CD14-positive monocyte (primary cell): ENCODE measurements at regions not wholly inside any gene's neighbourhood (a gene's known extent, or its start where the extent isn't known, plus 50 kb on each side); places are given as distances from the start of the nearest gene placed in this dataset.

ENCODE experiments used
- DNase-seq, 3 donors: peaks; one replicate each; pipeline ENCODE4 v3.0.0-alpha.2; 2011 to 2022
- H2AFZ ChIP-seq: 2 replicates; pipeline ENCODE4 v1.6.0; 2012; ENCODE audit warnings: mild to moderate bottlenecking, low read depth, low read length, inconsistent platforms; ENCODE audit not compliant: insufficient read depth, poor library complexity, severe bottlenecking
- H3K27ac ChIP-seq, 2 donors: 1 replicate in 1 of 2; 2 replicates in 1 of 2; pipeline ENCODE4 v1.5.1; 2012 to 2013; ENCODE audit warnings: low read length in 2 of 2, control low read depth in 1 of 2, inconsistent platforms in 1 of 2, low read depth in 1 of 2, mild to moderate bottlenecking in 1 of 2
- H3K27me3 ChIP-seq, 2 donors: one replicate each; pipeline versions ENCODE4 v1.6.0 to v1.6.1; 2011 to 2013; ENCODE audit warnings: low read length in 2 of 2; ENCODE audit not compliant: control insufficient read depth in 2 of 2, insufficient read depth in 2 of 2
- H3K36me3 ChIP-seq, 2 donors: replicated peaks in 1 of 2; 1 replicate in 1 of 2; 2 replicates in 1 of 2; pipeline versions ENCODE4 v1.5.1 to v1.6.1; 2012 to 2013; ENCODE audit warnings: low read length in 2 of 2, control low read depth in 1 of 2, inconsistent platforms in 1 of 2, mild to moderate bottlenecking in 1 of 2; ENCODE audit not compliant: insufficient read depth in 2 of 2, control insufficient read depth in 1 of 2
- H3K4me1 ChIP-seq, 2 donors: 1 replicate in 1 of 2; 2 replicates in 1 of 2; pipeline versions ENCODE4 v1.5.1 to v1.6.1; 2012 to 2013; ENCODE audit warnings: low read length in 2 of 2, control low read depth in 1 of 2, inconsistent platforms in 1 of 2, mild to moderate bottlenecking in 1 of 2, moderate library complexity in 1 of 2; ENCODE audit not compliant: insufficient read depth in 2 of 2, control insufficient read depth in 1 of 2
- H3K4me2 ChIP-seq: replicated peaks from 2 replicates; pipeline ENCODE3; 2012; ENCODE audit warnings: low read length, moderate library complexity, mild to moderate bottlenecking; ENCODE audit not compliant: poor library complexity, severe bottlenecking; ENCODE audit errors: extremely low read depth
- H3K4me3 ChIP-seq, 3 experiments: fragments of 200-600 bp in 1 of 3; sonication (generic) in 1 of 3; replicated peaks in 1 of 3; 1 replicate in 2 of 3; 2 replicates in 1 of 3; pipeline ENCODE4 v1.5.1; 2011 to 2013; ENCODE audit warnings: low read length in 3 of 3, mild to moderate bottlenecking in 3 of 3, control low read depth in 2 of 3, low read depth in 2 of 3, inconsistent platforms in 1 of 3, moderate library complexity in 1 of 3
- H3K79me2 ChIP-seq: 2 replicates; pipeline ENCODE4 v1.6.0; 2012; ENCODE audit warnings: mild to moderate bottlenecking, control low read depth, inconsistent platforms, low read length, moderate library complexity; ENCODE audit not compliant: insufficient read depth
- H3K9ac ChIP-seq: 2 replicates; pipeline ENCODE4 v1.6.0; 2017; ENCODE audit warnings: low read length, mild to moderate bottlenecking; ENCODE audit not compliant: insufficient read depth, poor library complexity, severe bottlenecking
- H3K9me3 ChIP-seq, 2 donors: replicated peaks in 1 of 2; 1 replicate in 1 of 2; 2 replicates in 1 of 2; pipeline versions ENCODE4 v1.5.1 to v1.6.1; 2012 to 2013; ENCODE audit warnings: low read length in 2 of 2, control low read depth in 1 of 2; ENCODE audit not compliant: control insufficient read depth in 1 of 2, insufficient read depth in 1 of 2
- H4K20me1 ChIP-seq: 2 replicates; pipeline ENCODE4 v1.6.0; 2012; ENCODE audit warnings: mild to moderate bottlenecking, low read length, control low read depth, moderate library complexity; ENCODE audit not compliant: insufficient read depth
- H3K27ac Mint-ChIP-seq, 7 donors: one replicate each; pipeline ENCODE4 v1.8.0; 2020; ENCODE audit warnings: mild to moderate bottlenecking in 7 of 7, mixed read lengths in 7 of 7, moderate library complexity in 6 of 7, inconsistent platforms in 2 of 7
- H3K27me3 Mint-ChIP-seq, 3 donors: one replicate each; pipeline ENCODE4 v1.8.0; 2021 to 2022; ENCODE audit warnings: low read depth in 3 of 3, mild to moderate bottlenecking in 3 of 3, mixed read lengths in 3 of 3, moderate library complexity in 3 of 3, inconsistent platforms in 1 of 3
- H3K36me3 Mint-ChIP-seq, 2 donors: one replicate each; pipeline ENCODE4 v1.8.0; 2020; ENCODE audit warnings: mixed read lengths in 2 of 2, inconsistent platforms in 1 of 2, mild to moderate bottlenecking in 1 of 2
- H3K4me1 Mint-ChIP-seq: one replicate; pipeline ENCODE4 v1.8.0; 2020; ENCODE audit warnings: mild to moderate bottlenecking, mixed read lengths
- H3K4me3 Mint-ChIP-seq, 2 donors: one replicate each; pipeline ENCODE4 v1.8.0; 2020; ENCODE audit warnings: mild to moderate bottlenecking in 2 of 2, mixed read lengths in 2 of 2, moderate library complexity in 1 of 2
- H3K9me3 Mint-ChIP-seq, 7 donors: one replicate each; pipeline ENCODE4 v1.8.0; 2020 to 2022; ENCODE audit warnings: mixed read lengths in 7 of 7, mild to moderate bottlenecking in 6 of 7, moderate library complexity in 6 of 7, inconsistent platforms in 2 of 7
- CTCF ChIP-seq: fragments of 200-600 bp; IDR thresholded peaks from one replicate; pipeline ENCODE4 v1.8.0; 2022; ENCODE audit warnings: antibody characterized with exemption, mild to moderate bottlenecking
- WGBS: methylation state at CpG from one replicate; pipeline ENCODE4 v1.1.5; 2013; ENCODE audit warnings: missing lambda C conversion rate; ENCODE audit not compliant: insufficient coverage; 5-methylcytosine and 5-hydroxymethylcytosine counted together
- intact Hi-C, 2 donors: fragments of 100-400 bp; cut with micrococcal nuclease; formaldehyde crosslinking; loops; one replicate each; pipeline versions ENCODE4 v1.15.0 to v1.15.1; 2023

DNA sequence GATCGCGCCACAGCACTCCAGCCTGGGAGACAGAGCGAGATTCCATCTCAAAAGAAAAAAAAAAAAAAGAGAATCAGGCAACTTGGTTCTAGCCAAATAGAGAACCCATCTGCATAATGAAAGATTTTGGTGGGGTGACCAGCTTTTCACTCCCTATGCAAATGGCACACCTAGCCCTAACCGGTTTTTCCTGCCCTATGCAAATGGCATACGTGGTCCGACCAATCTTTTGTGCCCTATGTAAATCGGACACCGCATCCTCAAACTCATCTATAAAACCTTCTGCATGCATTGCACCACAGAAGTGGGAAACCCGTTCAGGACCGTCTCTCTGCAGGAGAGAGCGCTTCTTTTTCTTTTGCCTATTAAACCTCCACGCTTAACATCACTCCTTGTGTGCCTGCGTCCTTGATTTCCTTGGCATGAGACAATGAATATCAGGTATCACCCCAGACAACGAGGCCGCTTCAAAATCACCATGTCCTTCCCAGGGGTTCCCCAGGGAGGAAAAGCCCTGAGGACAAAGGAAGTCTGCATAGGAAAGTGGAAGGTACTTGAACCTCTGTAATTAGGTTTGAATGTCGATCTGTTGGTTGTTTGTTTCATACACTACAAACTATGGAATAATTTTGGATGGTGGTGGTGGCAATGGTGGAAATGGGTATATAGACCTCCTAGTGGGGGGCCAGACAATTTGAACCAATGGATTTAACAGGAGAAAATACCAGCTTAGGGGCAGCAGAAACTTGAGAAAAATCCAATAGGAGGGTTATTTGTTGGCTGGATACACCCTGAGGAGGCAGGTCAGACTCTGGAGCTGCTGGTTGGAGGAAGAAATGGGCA lies 396.2 kb downstream of the TYW1 start:
- H3K27ac Mint-ChIP-seq: no peak overlapping the region
- Histone ChIP-seq H2AFZ (no peak overlapping the region), H3K9me3 (peaks cover 4 to 5% of the 10 kb centered on the region in 2 donors), H3K4me1 (no peaks in the 10 kb centered on the region), H3K79me2 (no peaks in the 10 kb centered on the region), H3K27me3 (no peaks in the 10 kb centered on the region), H3K4me2 (no peak overlapping the region), H3K27ac (no peak overlapping the region), H3K9ac (no peak overlapping the region), H3K36me3 (no peaks in the 10 kb centered on the region), H3K4me3 (no peak overlapping the region), H4K20me1 (no peaks in the 10 kb centered on the region)
- H3K36me3 Mint-ChIP-seq: no peaks in the 10 kb centered on the region
- intact Hi-C loops: no loop called here
- peaks cover 0 to 12% (median 2%) of the 10 kb centered on the region in 7 donors for H3K9me3 Mint-ChIP-seq
- TF ChIP-seq CTCF: no peak
- no peaks in the 10 kb centered on the region for H3K4me1 Mint-ChIP-seq
- H3K27me3 Mint-ChIP-seq: peaks cover 2 to 6% (median 3%) of the 10 kb centered on the region in 3 donors
- WGBS: 60% methylated on average over 11 of the region's 16 CpGs
- no peak overlapping the region for H3K4me3 Mint-ChIP-seq
- DNase-seq: no peak

DNA sequence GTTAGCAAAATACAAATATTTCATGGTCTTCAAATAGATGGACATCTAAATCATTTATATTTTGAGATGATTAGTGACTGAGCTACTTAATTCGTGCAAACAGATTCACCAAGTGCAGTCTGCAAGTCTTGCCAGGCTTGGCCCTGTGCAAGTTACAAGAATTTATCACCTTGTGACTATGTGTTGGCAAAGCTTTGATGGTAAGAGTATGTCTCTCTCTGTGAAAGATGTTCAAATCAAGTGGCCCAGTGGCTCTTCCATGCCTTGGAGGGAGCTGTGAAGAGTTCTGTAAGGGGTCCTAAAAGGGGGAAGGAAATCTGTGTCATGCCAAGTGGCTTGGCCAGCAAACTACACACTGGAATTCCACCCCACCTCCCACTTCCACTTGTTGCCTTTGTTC lies 397.3 kb downstream of the TYW1 start:
- H3K4me1 Mint-ChIP-seq: no peaks in the 10 kb centered on the region
- Histone ChIP-seq H3K36me3 (no peaks in the 10 kb centered on the region), H3K9ac (no peak overlapping the region), H3K79me2 (no peaks in the 10 kb centered on the region), H3K27me3 (no peaks in the 10 kb centered on the region), H3K4me1 (no peaks in the 10 kb centered on the region), H2AFZ (no peak overlapping the region), H3K4me3 (no peak overlapping the region), H3K4me2 (no peak overlapping the region), H3K9me3 (peaks cover 4 to 14% of the 10 kb centered on the region in 2 donors), H4K20me1 (no peaks in the 10 kb centered on the region), H3K27ac (no peak overlapping the region)
- H3K27me3 Mint-ChIP-seq: peaks cover 2 to 3% (median 2%) of the 10 kb centered on the region in 3 donors
- no peak overlapping the region for H3K4me3 Mint-ChIP-seq
- no peaks in the 10 kb centered on the region for H3K36me3 Mint-ChIP-seq
- DNase-seq: no peak
- H3K27ac Mint-ChIP-seq: no peak overlapping the region
- no peak for TF ChIP-seq CTCF
- H3K9me3 Mint-ChIP-seq: peaks cover 0 to 21% (median 6%) of the 10 kb centered on the region in 7 donors
- WGBS: no CpG with 5 or more reads among the region's 1 CpG
- intact Hi-C loops: no loop called here
